GM12878 (cell line): ENCODE measurements at regions not wholly inside any gene's neighbourhood (a gene's known extent, or its start where the extent isn't known, plus 50 kb on each side); places are given as distances from the start of the nearest gene placed in this dataset.

Experiments used
- CTCF ChIP-seq, 3 experiments: IDR thresholded peaks in 2 of 3; conservative IDR thresholded peaks in 1 of 3; 2 replicates each; pipeline ENCODE4 v1.5.1; 2011; ENCODE audit warnings: low read depth in 3 of 3, low read length in 3 of 3, mild to moderate bottlenecking in 3 of 3, control low read depth in 2 of 3, moderate library complexity in 2 of 3, inconsistent platforms in 1 of 3, mixed read lengths in 1 of 3; ENCODE audit not compliant: control insufficient read depth in 2 of 3, insufficient read depth in 1 of 3; ENCODE audit errors: extremely low read depth in 1 of 3
- EP300 ChIP-seq, 2 experiments: fragments of 150-350 bp in 1 of 2; IDR thresholded peaks; 2 replicates each; pipeline ENCODE4 v1.6.1; 2011 to 2012; ENCODE audit warnings: low read depth in 2 of 2, low read length in 2 of 2, borderline replicate concordance in 1 of 2, improper control_type of control experiment in 1 of 2, inconsistent platforms in 1 of 2; ENCODE audit not compliant: control insufficient read depth in 1 of 2
- SIN3A ChIP-seq: IDR thresholded peaks from 2 replicates; pipeline ENCODE4 v1.6.1; 2012; ENCODE audit warnings: low read depth, low read length, improper control_type of control experiment
- SRF ChIP-seq, 2 experiments: IDR thresholded peaks; 2 replicates each; pipeline ENCODE4 v1.6.1; 2011; ENCODE audit warnings: low read depth in 2 of 2, low read length in 2 of 2, mild to moderate bottlenecking in 1 of 2, moderate library complexity in 1 of 2
- STAT3 ChIP-seq: IDR thresholded peaks from 2 replicates; pipeline ENCODE4 v1.6.1; 2011; ENCODE audit warnings: low read depth, low read length, improper control_type of control experiment
- TAF1 ChIP-seq: IDR thresholded peaks from 2 replicates; pipeline ENCODE4 v1.6.1; 2011; ENCODE audit warnings: mild to moderate bottlenecking, low read depth, low read length, borderline replicate concordance
- ZBTB33 ChIP-seq: fragments of 450-650 bp; IDR thresholded peaks from 2 replicates; pipeline ENCODE4 v1.6.1; 2017; ENCODE audit warnings: mild to moderate bottlenecking
- TF ChIP-seq, protein P1 (sequence below): IDR thresholded peaks from 2 replicates; pipeline ENCODE4 v1.6.1; 2012; ENCODE audit warnings: low read length, inconsistent platforms

DNA sequence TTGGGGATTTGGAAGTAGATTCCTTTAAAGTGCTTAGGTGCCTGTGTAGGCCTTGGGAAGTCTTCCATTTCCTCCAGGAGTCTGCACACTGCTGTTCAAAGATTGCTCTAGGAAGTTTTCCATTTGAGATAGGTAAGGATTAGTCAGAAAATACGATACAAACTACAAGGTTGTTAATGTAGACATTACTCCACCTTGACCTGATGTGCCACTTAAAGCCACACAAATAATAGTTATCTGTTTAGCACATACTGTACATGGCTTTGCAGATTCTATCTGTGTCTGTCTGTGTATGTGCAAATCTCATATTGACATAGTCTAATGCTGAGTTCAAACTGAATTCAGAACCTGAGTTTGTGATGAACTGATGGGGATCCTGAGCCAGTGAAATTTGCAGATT, 118.4 kb downstream of the RHOU start:
- no peak for TF ChIP-seq TAF1
- no peak for TF ChIP-seq CTCF (IDR thresholded peaks at IDR 0.05 in 2 of 3, conservative IDR thresholded peaks at IDR 0.05 in 1 of 3; ENCODE audit: control insufficient read depth in 2 of 3, extremely low read depth in 1 of 3, insufficient read depth in 1 of 3, low read depth in 3 of 3, low read length in 3 of 3)
- no peak for TF ChIP-seq SRF (IDR thresholded peaks at IDR 0.05; ENCODE audit: low read depth in 2 of 2, low read length in 2 of 2)
- TF ChIP-seq STAT3 = no peak
- TF ChIP-seq EP300 (IDR thresholded peaks at IDR 0.05; ENCODE audit: borderline replicate concordance in 1 of 2, control insufficient read depth in 1 of 2, low read depth in 2 of 2, low read length in 2 of 2) = no peak
- TF ChIP-seq ZBTB33 = no peak
- TF ChIP-seq, protein P1, sequence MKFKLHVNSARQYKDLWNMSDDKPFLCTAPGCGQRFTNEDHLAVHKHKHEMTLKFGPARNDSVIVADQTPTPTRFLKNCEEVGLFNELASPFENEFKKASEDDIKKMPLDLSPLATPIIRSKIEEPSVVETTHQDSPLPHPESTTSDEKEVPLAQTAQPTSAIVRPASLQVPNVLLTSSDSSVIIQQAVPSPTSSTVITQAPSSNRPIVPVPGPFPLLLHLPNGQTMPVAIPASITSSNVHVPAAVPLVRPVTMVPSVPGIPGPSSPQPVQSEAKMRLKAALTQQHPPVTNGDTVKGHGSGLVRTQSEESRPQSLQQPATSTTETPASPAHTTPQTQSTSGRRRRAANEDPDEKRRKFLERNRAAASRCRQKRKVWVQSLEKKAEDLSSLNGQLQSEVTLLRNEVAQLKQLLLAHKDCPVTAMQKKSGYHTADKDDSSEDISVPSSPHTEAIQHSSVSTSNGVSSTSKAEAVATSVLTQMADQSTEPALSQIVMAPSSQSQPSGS = no peak
- TF ChIP-seq SIN3A = no peak
